Activated CD4-positive, alpha-beta T cell treated with anti-CD3 and anti-CD28 coated beads, Interleukin-2, amount 50 U/mL, for 1 hour (primary cell): ENCODE measurements at regions not wholly inside any gene's neighbourhood (a gene's known extent, or its start where the extent isn't known, plus 50 kb on each side); places are given as distances from the start of the nearest gene placed in this dataset.

Source experiments
- DNase-seq: peaks from one replicate; pipeline ENCODE4 v3.0.0-alpha.2; 2020

DNA sequence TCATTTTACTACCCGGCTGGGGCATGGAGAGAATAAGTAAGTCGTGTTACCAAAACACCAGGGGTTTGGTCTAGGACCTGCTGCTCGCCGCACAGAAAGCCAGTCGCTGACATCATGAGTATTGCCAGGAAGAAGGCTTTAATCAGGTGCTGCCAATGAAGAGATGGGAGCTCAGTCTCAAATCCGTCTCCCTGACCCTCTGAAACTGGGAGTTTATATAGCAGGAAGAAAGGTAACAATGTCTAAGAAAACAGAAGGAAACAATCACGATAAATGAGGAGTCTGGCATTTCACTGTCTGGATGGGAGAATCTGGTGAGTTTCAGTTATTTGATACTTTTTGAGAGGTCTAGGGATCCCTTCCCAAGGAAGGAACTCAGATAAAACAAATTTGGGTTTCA, 437.9 kb upstream of the JARID2 start:
- DNase-seq: no peak

DNA sequence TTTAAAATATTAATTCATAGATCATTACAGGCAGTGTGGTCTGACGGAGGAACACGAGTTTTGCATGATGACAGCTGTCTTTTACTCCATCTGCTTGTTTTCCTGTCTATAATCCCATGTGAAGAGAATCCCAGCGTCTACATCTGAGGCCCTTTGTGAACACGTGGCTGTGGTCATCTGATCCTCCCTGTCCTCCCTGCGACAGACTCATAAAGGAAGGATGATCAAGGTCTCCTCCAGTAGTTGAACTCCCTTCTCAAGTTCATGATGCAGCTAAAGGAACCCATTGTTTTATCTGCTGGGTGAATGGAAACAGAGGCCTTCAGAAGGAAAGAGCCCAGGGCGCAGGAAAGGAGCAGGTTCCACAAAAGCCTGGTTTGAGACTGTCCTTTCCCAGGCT, 435.8 kb upstream of the JARID2 start:
- no peak for DNase-seq

DNA sequence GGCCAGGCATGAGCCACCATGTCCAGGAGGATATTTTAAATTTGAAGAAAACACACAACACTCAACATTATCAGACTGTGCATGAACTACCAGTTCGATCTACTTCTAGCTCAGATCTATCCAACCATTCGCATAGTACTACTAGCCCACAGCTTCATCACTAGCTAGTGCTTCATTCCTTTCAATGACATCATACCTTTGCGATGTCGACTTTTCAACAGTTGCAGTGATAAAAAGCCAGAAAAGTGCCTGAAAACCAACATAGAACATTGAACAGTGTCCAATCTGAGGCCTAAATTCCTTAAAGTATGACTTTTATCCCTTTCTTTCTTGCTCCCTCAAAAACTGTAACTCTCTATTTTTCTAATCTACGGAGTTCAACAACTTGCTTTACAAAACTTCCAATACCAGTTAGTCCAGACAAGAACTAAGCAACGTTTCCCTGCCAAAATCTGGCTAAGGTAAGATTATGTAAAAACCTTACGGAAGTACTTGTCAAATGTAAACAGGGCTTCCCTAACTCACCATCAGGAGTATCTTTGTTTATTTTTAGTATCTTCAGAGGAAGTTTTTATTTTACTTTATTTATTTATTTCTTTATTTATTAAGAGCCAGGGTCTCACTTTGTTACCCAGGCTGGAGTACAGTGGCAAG, 434.0 kb upstream of the JARID2 start:
- DNase-seq: no peak

DNA sequence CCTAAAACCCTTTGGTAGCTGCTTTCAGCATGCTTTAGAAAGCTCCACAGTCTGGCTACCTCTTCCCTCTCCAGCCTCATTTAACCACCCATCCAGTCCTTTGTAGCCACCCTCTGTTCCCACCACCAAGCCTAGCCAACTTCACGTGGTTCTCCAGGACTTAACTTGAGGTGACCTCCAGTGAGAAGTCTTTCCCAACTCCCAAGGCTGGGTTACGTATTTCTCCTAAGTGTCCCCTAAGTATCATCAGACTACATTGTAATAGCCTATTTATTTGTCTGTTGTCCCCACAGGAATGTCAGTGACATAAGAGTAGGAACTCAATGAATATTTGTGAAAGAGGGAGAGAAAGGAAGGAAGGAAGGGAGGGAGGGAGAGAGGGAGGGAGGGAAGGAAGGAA, 431.9 kb upstream of the JARID2 start:
- DNase-seq: no peak

DNA sequence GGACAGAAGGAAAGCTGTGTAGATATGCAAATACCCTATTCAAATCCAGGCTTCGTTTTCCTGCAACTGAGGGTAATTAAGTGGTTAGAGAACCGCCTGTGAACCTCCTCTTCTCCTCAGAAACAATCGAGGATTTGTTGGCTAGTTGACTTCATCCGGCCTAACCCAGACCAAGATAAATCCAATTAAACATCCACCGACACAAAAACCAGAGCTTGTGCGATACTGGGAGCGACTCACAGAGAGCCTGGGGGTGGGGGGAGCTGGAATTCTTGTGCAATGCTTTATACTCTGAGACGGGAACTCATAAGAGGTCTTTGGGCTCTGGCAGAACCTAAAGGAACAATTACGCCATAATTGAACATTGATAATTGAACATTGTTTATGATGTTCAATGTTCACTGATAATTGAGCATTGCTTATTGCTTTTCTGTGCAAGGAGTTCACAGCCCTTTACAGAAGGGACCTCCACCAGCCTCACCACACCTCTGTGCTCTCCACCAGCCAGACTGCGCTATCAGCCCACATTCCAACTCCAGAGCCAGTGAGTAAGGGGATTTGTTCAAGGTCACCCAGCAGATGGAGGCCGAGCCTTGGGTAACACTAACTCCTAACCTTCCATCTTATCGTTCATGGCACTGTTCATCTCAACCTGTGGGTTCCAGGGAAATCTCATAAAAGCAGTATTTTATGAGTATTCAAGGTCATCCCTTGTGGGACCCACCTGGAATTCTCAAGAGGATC, 429.6 kb upstream of the JARID2 start:
- DNase-seq: no peak

DNA sequence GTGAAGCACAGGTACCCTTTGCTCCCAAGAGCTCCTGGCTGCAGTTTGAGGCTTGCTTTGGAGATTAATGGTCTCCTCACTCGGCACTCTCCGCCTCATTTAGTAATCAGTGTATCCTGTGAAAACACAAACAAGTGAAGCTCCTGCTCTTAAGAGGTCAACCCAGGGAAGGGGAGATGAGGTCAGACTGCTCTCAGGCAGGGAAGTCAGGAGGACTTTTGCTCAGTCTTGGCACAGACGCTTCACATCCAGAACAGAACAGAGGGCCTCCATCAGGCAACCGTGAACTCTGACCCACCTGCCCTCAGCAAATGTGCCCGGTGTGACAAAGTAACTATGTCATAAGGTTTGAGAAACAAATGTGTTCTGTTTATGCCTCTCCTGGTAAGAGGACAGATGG, 428.8 kb upstream of the JARID2 start:
- no peak for DNase-seq

DNA sequence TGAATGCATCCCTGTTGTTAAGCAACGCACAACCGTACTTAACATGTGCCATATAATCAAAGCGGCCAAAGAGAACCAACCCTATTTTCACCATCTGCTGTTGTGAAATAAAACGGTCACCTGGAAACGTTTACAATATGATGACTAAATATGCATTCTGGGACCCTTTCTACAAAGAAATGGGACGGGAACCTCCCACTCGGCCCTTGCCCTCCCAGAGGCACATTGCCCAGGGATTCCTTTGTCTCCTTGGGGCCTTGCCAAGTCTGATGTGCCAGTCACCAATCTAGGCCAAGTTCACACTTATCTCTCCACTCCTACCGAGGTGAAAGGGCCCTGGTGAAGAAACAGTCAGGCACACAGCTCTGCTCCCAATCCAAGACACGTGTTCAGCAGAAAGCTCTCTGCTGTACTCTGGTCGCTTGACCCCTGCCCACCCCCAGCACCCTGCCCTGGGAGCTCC, 427.4 kb upstream of the JARID2 start:
- no peak for DNase-seq

DNA sequence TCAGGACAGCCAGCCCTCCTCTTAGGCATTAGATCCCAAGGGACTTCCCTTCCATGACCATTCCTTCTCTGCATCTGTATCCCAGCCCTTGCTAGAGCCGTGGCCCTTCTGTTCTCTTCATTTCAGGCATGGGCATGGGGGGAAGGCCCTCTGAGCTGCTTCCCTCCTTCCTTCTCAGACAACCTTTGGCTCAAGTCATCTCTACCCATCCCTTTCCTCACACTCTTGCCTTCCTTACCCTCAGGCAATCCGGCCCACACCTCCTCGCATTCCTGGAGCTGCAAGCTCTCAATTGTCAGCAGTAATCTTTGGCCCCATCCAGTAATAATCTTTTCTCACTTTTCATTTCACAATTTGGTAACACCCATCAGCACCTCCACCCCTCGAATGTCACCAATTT, 426.9 kb upstream of the JARID2 start:
- no peak for DNase-seq

DNA sequence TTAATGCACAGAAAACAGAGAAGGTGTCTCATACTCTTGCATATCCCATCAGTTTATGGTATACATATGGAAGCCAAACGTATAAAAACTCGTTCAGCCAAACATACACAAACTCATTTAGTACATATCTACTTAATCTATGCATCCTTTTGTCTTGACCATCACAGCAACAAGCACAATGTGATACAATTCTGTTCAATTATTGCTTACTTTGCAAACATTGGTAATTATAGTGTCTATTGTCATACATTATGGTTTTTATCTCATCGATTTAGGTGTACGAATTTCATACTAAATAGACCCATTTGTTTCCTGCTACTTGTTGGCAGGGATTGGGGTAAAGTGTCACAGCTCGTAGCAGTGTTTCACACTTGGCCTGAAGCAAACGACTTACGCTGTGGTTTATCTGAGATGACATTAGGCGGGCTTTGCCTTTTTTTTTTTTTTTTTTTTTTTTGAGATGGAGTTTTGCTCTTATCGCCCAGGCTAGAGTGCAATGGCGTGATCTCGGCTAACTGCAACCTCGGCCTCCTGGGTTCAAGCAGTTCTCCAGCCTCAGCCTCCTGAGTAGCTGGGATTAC, 425.9 kb upstream of the JARID2 start:
- no peak for DNase-seq

DNA sequence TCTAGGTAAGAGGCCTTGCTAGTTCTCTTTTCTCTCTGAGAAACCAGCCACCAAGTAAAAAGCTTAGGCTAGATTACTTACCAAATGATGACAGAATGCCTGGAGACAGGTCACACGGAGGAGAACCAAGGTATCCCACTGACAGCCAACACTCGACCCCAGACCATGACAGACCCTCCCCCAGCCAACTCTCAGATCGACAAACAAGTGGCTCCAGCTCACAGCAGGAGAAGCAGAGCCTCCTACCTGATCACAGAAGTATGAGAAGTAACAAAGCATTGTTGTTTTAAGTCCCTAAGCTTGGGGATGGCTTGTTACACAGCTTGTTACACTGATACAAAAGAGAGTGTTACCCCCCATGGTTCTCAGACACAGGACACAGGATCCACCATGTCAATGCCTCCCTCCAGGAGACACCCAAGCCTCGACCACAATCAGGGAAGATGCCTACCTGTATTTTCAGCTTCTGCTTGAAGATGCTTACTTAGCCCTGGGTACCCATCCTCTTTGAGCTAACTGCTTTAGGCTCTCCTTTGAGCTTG, 423.8 kb upstream of the JARID2 start:
- DNase-seq: no peak

DNA sequence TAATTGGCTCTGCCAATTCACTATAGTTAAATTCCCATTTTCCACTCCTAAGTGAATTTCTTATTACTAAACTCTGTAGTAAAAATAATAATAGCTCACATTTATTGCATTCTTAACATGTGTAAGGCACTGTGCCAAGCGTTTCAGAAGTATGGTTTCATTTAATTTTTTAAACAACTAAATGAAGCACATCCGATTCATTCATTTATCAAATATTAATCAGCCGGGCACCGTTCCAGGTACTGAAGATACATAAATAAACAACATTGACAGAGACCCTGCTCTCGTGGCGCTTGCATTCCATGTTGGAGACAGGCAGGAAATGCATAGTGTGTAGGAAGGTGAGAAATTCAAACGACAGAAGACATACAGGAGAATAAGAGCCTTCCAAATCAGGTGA, 423.2 kb upstream of the JARID2 start:
- DNase-seq: no peak

DNA sequence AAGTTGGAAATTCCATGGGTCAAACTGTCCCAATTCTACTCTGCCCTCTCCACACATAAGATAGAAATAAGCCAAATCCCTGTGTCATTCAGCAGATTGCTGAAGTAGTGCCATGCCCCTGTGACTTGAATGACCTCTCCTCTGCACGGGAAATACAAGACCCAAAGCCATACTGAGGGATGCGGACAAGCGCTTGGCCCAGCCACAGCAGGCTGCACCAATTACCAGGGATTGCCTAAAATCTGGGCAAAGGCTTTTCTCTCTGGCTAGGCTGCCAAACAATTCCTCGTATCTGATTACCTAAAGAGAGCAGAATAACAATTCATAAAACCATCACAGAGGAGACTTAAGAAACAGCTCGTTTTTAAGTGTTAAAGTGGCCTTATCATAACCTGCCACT, 421.8 kb upstream of the JARID2 start:
- no peak for DNase-seq

DNA sequence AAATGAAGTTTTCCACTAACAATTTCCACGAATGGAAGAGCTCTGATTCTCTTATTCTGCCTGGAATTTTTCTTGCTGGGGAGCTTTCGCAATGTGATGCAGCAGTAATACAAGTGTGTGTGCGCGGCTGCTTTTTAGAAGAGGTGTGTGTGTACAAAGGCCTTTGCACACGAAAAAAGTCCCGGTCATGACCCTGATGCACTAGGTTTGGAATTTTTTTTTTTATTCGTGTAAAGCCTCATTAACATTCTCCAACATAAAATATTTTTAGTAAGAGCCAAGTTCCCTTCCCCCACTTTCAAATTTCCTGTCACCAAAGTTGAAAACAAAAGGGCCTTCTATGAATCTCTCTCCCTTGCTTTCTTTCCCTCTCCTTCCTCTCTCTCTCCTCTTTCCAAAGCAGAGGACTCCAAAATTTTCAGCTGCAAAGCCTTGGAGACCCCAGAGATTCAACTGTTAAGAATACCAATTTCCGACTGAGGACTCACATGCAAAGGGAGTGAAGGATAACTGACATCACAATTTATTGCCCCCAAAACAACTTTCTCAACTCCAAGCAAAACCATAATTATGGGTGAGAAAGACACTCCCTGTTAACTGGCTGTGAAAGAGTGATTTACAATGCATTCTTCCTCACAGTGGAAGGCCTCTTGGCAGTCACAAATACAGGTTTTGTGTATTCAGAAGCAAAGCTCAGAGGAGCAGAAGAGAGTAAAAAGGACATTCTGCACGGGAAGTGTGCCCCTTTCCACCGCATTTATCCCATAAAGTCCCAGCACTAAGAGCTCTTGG, 421.2 kb upstream of the JARID2 start:
- DNase-seq: no peak

DNA sequence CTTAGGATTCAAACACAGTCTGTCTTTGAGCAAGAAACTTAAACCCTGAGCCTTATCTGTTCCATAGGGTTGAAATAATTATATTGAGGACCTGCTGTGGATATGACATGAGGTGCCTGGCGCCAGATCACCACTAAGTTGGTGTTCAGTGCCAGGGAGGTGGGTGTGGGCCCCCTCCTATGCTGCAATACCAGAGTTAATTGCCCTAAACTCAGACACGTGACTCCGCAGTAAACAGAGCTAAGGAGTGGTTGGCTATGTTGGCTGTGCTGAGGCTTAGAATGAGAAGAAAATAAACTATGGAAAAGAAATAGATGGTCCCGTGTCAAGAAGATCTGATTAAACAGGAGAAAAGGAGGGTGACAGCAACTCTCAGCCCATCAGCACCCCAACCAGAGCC, 419.4 kb upstream of the JARID2 start:
- no peak for DNase-seq

DNA sequence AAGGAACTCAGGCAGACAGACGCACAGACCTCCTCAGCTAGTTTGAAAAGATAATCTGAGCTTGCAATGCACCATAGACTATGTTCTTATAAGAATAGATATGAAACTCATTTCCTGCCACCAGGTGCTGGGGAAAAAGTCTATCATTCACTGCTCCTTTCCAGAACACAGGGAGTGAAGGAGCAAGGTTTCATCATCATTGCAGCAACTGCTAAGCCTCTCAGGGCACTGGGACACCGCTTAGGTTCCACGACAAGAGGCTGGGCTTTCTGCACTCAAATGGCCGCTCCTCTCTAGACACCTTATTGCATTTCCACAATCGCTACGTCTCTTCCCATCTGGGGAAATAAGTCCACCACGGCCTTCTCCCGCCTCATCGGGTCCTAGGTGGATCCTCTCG, 418.5 kb upstream of the JARID2 start:
- no peak for DNase-seq

DNA sequence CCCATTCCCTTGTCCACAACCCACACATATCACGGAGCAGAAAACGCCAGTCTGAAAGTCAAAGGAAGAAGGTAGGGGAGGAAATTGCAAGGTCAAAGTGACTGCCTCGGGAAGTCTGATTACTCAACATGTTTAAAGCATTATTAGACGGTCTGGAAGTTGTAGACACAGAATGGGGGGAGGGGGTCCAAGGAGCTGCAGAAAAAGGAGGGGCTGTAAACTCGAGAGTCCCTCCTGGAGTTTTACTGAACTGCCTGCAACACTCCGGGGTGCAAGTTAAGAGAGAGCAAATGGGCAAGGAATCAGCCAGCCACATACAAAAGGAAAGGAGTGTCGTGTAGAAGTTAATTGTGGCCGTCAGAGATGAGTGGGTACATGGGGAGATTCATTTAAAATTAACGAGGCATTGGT, 417.7 kb upstream of the JARID2 start:
- no peak for DNase-seq

DNA sequence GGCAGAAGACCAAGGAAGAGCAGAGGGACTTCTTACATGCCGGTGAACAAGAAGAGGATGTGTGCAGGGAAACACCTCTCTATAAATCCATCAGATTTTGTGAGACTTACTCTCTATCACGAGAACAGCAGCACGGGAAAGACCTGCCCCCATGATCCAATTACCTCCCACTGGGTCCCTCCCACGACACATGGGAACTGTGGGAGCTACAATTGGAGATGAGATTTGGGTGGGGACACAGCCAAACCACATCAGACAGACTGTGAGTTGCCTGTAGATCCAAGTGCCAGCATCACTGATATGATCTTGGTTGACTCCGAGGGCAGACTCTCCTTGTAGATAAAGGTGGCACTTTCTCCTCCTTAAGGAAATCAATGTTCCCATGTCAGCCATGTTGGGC, 414.8 kb upstream of the JARID2 start:
- DNase-seq: no peak

DNA sequence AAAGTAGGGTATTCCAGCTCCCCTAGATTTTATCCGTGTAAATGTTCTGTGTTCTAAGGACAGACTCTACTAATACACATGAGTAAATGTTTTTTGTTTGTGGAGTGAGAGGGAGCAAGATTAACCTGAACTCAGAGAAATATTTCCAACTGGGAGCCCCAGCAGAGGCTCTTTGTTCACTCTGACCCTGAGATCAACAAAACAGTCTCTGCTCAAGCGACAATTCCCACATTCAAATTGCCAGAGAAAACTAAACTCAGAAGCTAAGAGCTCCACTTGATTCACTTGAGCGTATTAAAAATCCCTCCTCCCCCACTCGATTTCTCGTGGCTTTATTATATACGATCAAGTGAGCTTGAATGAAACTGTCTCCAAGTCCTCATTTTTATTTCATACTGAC, 413.9 kb upstream of the JARID2 start:
- DNase-seq: no peak

DNA sequence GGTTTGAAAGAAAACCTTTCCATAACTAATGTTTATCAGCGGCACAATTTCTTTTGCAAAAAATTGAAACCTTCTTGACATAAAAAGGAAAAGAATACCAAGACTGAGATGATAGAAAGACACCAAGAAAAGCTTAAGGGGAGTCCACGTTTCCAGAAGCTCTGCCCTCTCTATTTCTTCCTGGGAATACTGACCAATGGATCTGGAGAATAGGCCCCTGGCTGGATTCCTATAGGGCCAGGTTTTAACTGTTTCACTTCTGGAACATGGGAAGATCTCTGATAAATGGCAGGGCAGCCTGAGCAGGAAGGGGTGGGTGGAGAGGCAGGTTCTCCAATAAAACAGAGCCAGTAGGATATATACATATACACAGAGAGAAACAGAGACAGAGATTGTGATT, 413.4 kb upstream of the JARID2 start:
- no peak for DNase-seq

DNA sequence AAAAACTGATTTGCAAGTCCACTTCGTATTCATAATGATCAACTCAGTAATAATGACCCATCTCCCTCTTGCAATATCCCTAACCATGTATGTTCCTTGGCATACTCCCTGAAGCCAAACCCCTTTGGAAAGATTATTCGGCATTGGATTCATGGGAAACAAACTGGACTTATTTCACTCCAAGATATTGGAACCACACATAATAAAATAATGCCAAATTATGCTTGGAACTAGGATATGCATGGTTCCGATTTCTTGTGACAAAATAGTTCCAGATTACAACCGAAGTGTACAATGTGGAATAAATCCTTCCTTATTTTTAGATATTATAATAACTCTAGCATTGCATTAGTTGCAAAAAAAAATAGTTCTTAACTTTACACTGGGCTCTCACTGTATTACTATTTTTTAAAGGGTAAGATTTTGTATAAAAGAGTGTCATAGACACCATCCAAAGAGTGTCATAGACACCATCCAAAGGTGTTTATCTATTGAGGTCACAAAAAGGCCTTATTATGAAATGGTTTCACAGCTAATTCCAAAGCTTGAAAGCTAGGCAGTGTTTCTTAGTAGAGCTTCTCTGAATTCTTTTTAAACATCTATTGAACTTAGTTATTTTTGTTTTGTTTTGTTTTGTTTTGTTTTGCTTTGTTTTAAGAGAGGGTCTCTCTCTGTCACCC, 410.9 kb upstream of the JARID2 start:
- DNase-seq: no peak

DNA sequence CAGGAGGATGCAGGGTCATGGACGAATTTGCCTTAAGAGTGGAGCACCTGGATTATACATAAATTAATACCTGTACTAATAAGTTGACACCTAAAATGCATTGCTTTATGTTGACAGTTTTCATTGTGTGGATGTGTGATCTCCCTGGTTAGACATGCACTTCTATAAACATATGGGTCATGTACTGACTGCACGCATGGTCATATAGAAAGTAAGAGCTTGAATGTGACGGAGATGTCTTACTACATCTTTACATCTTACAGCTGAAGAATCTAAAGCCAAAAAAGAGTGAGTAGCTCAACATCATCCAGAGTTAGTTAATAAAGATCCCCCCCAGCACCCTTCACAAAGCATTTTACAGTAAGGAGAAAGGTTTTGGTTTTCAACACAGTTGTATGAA, 408.4 kb upstream of the JARID2 start:
- DNase-seq: no peak

DNA sequence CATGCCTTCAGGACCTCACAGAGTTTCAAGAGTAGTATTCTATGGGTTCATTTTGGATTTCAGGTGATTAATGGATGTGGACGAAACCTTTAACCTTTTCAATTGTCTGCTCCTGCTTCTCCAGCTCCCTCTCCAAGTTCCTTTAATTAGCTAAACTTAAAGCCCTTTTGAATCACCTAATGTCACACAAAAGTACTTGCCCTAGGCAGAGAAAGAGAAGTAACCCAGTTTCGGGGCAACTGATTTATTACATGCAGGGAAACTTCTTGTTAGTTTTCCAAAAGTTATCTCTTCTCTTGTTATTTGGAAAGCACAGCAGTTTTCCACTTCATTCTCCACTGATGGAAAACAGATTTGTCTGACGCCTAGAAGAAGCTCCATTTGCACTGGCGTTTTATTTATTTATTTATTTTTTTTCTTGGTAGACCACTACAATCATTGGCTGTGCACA, 407.7 kb upstream of the JARID2 start:
- DNase-seq: no peak
